Breast epithelium (tissue), 3 donors: ENCODE measurements at regions not wholly inside any gene's neighbourhood (a gene's known extent, or its start where the extent isn't known, plus 50 kb on each side); places are given as distances from the start of the nearest gene placed in this dataset.

Experiments used
- CTCF ChIP-seq, 3 donors: fragments of 450-650 bp; IDR thresholded peaks; one replicate each; pipeline ENCODE4 v1.5.1; 2016 to 2017; ENCODE audit warnings: antibody characterized with exemption in 3 of 3, mild to moderate bottlenecking in 3 of 3, moderate library complexity in 3 of 3
- POLR2A ChIP-seq: fragments of 450-650 bp; IDR thresholded peaks from one replicate; pipeline ENCODE4 v1.6.1; 2016; ENCODE audit warnings: antibody characterized with exemption, mild to moderate bottlenecking, moderate library complexity
- POLR2AphosphoS5 ChIP-seq, 3 donors: sonication (generic); formaldehyde crosslinking; IDR thresholded peaks; one replicate each; pipeline ENCODE4 v1.6.1; 2017; ENCODE audit warnings: antibody characterized with exemption in 3 of 3

- TF ChIP-seq POLR2AphosphoS5 (IDR thresholded peaks at IDR 0.05) = no peak
- no peak for TF ChIP-seq CTCF (IDR thresholded peaks at IDR 0.05)
- TF ChIP-seq POLR2A = no peak
Observed at GRCh38 chr1:222225316-222225691, 322.6 kb downstream of the HHIPL2 start.
